Stimulated activated naive CD8-positive, alpha-beta T cell treated with anti-CD3 and anti-CD28 coated beads, Interleukin-15, Interleukin-2, amounts not matched to agents 100 ng/mL and 50 ng/mL, for 24 hours (primary cell): ENCODE measurements at regions not wholly inside any gene's neighbourhood (a gene's known extent, or its start where the extent isn't known, plus 50 kb on each side); places are given as distances from the start of the nearest gene placed in this dataset.

ENCODE experiments used
- H3K27ac Mint-ChIP-seq: one replicate; pipeline ENCODE4 v1.8.0; 2021; ENCODE audit warnings: mild to moderate bottlenecking, mixed read lengths
- H3K27me3 Mint-ChIP-seq: one replicate; pipeline ENCODE4 v1.8.0; 2021; ENCODE audit warnings: mixed read lengths
- H3K36me3 Mint-ChIP-seq: one replicate; pipeline ENCODE4 v1.8.0; 2021; ENCODE audit warnings: low read depth, mixed read lengths
- H3K4me1 Mint-ChIP-seq: one replicate; pipeline ENCODE4 v1.8.0; 2021; ENCODE audit warnings: low read depth, mixed read lengths
- H3K4me3 Mint-ChIP-seq: one replicate; pipeline ENCODE4 v1.8.0; 2021; ENCODE audit warnings: mild to moderate bottlenecking, mixed read lengths
- H3K9me3 Mint-ChIP-seq: one replicate; pipeline ENCODE4 v1.8.0; 2021; ENCODE audit warnings: mixed read lengths

- Mint-ChIP-seq H3K36me3 (no peaks in the 10 kb centered on the region), H3K9me3 (no peaks in the 10 kb centered on the region), H3K4me1 (no peaks in the 10 kb centered on the region), H3K4me3 (no peak overlapping the region), H3K27me3 (no peaks in the 10 kb centered on the region), H3K27ac (no peak overlapping the region)
These were observed 1469.7 kb downstream of the BRD1 start for GRCh38 chr22:48357961-48358360.

GRCh38 chr22:48357196-48357595 lies 1470.5 kb downstream of the BRD1 start:
- Mint-ChIP-seq H3K27ac (no peak overlapping the region), H3K9me3 (no peaks in the 10 kb centered on the region), H3K36me3 (no peaks in the 10 kb centered on the region), H3K4me3 (no peak overlapping the region), H3K4me1 (no peaks in the 10 kb centered on the region), H3K27me3 (no peaks in the 10 kb centered on the region)

DNA sequence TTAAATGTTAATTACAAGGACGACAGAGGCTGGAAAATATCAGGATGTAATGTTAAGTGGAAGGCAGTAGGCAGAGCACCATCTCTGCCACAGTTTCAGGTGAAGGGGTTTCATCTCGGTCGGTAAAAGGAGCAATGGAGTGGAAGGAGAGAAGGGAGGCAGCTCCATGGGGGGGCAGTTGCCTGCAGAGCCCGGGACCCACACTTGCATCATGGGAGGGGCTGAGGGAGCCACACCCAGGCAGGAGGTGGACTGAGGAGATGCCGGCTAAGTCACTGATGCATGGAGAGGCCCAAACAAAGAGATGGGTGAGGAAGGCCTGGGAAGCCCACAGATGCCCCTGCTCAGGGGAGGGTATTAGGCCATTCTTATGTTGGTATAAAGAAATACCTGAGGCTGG lies 1470.9 kb downstream of the BRD1 start:
- no peak overlapping the region for H3K4me3 Mint-ChIP-seq
- H3K4me1 Mint-ChIP-seq: no peaks in the 10 kb centered on the region

GRCh38 chr22:48354096-48354495 lies 1473.6 kb downstream of the BRD1 start:
- Mint-ChIP-seq H3K27me3 (no peaks in the 10 kb centered on the region), H3K36me3 (no peaks in the 10 kb centered on the region), H3K4me3 (no peak overlapping the region), H3K9me3 (no peaks in the 10 kb centered on the region), H3K27ac (no peak overlapping the region), H3K4me1 (no peaks in the 10 kb centered on the region)

More for the DNA sequence above, 1470.9 kb downstream of the BRD1 start:
- Mint-ChIP-seq H3K36me3 (no peaks in the 10 kb centered on the region), H3K9me3 (no peaks in the 10 kb centered on the region), H3K27me3 (no peaks in the 10 kb centered on the region), H3K27ac (no peak overlapping the region)

GRCh38 chr22:48353116-48353947 lies 1474.3 kb downstream of the BRD1 start:
- H3K4me1 Mint-ChIP-seq: no peaks in the 10 kb centered on the region

DNA sequence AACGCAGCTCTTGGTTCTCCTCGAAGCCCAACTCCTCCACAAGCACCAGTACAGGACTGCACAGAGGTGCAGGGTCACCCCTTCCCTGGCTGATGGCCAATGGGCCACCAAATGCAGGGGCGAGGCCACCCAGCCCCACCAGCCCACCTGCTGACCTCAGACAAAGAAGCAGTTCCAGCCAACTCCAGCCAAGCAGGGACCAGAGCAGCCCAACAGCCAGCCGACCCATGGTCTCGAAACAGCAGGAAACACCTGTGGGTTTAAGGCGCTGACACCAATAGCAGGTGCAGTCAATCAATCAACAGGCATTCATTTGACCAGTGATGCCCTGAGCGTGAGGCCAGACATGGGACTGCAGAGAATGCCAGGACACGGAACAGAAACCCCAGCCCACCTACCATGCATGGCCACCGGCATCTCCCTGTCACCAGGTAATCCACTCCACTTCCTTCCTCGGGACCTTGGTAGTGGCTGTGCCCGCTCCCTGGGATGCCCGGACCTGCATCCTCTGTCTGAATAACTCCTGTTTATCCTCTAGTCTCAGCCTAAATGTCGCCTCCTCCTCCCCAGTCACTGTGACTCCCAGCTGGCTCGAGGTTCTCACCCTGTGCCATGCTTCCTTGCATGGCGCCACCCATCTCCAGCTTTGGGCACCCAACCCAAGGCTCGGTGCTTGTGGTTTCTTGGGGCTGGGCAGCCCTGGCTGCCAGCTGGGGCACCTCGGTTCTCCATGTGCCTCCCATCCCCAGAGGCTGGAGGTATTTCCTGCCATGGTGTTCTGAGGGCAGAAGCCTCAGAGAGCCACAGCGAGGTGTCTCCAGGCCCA lies 1475.4 kb downstream of the BRD1 start:
- H3K4me1 Mint-ChIP-seq: no peaks in the 10 kb centered on the region
- no peak overlapping the region for H3K4me3 Mint-ChIP-seq
- no peaks in the 10 kb centered on the region for H3K36me3 Mint-ChIP-seq
- no peaks in the 10 kb centered on the region for H3K27me3 Mint-ChIP-seq
- no peaks in the 10 kb centered on the region for H3K9me3 Mint-ChIP-seq
- no peak overlapping the region for H3K27ac Mint-ChIP-seq

More at GRCh38 chr22:48353116-48353947, 1474.3 kb downstream of the BRD1 start:
- no peak overlapping the region for H3K27ac Mint-ChIP-seq
- H3K27me3 Mint-ChIP-seq: no peaks in the 10 kb centered on the region
- H3K36me3 Mint-ChIP-seq: no peaks in the 10 kb centered on the region
- H3K9me3 Mint-ChIP-seq: no peaks in the 10 kb centered on the region
- no peak overlapping the region for H3K4me3 Mint-ChIP-seq

DNA sequence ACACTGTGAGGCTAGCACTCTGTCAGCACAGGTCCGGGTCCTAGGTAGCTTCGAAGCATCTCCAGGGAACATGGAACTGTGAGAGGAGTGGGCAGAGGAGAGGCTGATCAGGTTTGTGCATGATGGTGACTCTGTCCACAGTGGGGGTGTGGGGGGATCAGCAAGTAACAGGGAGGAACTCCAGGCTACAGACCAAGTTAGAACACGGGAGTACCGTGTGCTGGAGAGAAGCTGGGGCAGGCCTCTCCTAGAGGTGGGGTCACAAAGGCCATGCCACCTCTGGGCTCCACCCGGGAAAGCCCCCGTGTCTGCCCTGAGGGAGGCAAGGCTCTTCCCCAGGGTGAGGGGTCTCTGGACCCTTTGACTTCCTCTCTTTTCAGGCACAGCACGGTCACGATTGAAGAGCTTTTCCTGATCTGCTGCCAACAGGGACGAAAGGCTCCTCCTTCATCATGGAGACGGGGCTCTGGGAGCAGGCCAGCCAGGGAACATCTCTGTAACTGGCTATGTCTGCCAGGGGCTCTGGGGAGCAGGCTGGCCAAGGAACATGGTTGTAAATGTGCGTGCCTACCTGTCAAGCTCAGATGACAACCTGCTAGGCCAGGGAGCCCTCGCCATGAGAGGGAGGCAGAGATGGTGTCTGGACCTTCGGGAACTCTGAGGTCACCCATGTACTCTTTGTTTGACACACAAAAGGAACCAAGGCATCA lies 1476.1 kb downstream of the BRD1 start:
- Mint-ChIP-seq H3K27me3 (no peaks in the 10 kb centered on the region), H3K36me3 (no peaks in the 10 kb centered on the region), H3K9me3 (no peaks in the 10 kb centered on the region), H3K27ac (no peak overlapping the region), H3K4me3 (no peak overlapping the region), H3K4me1 (no peaks in the 10 kb centered on the region)

DNA sequence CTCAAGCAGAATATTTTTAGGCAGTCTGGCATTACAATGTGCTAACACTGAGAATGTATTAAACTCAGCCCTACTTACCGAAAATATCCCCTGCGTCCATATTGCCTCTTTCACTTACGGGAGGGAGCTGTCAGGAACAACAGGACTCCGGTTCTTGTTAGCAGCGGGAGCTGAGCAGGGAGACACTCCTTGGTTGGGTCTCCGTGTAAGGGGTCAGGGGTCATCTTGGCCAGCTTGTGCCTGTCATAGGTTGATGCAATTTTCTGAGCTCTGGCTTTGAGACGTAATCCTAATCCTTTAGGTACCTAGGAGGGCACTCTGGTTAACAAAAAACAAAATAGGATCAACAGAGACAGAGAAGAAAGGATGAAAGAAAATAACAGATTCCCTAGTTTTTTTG lies 1477.2 kb downstream of the BRD1 start:
- Mint-ChIP-seq H3K36me3 (no peaks in the 10 kb centered on the region), H3K27me3 (no peaks in the 10 kb centered on the region), H3K9me3 (no peaks in the 10 kb centered on the region), H3K27ac (no peak overlapping the region), H3K4me3 (no peak overlapping the region), H3K4me1 (no peaks in the 10 kb centered on the region)

GRCh38 chr22:48348855-48349254 lies 1478.8 kb downstream of the BRD1 start:
- no peaks in the 10 kb centered on the region for H3K36me3 Mint-ChIP-seq
- H3K27ac Mint-ChIP-seq: no peak overlapping the region
- H3K4me3 Mint-ChIP-seq: no peak overlapping the region
- H3K4me1 Mint-ChIP-seq: no peaks in the 10 kb centered on the region
- no peaks in the 10 kb centered on the region for H3K27me3 Mint-ChIP-seq
- H3K9me3 Mint-ChIP-seq: no peaks in the 10 kb centered on the region

DNA sequence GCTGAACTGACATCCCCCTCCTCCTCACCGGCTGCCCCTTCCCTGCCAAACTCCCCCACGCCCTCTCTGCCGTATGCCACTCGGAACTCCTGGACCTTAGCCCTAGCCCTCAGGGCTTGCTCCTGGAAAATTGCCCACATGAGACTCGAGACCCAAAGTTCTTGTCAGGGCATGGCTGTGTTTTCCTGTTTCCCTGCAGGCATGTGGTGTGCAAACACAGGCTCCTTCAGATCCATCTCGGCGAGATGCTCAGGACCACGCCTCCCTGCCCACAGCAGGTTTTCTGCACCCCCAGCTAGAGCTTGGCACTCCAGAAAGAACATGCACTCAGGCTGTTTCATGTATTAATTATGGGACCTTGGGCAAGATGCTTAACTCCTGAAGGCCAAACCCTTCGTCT lies 1480.4 kb downstream of the BRD1 start:
- no peaks in the 10 kb centered on the region for H3K27me3 Mint-ChIP-seq
- H3K9me3 Mint-ChIP-seq: no peaks in the 10 kb centered on the region
- no peak overlapping the region for H3K4me3 Mint-ChIP-seq
- H3K36me3 Mint-ChIP-seq: no peaks in the 10 kb centered on the region
- H3K27ac Mint-ChIP-seq: no peak overlapping the region
- H3K4me1 Mint-ChIP-seq: no peaks in the 10 kb centered on the region

DNA sequence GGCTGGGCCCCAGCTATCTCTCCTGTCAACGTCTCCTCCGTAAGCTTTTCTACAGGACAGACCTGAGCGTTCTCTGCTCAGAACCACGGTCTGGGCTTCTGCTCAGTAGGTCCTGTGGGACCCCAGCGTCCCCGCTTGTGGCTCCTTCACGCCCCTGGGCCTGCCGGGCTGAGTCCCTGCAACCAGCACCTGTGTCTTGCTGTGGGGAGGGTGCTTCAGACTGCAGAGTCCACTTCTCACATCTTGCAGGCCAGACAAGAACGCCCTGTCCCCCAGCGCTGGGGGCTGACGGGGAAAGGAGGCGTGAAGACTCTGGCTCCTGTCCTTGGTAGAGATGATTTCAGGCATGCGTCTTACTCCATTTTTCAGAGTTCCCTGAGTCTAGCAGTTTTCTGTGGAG lies 1480.8 kb downstream of the BRD1 start:
- no peaks in the 10 kb centered on the region for H3K4me1 Mint-ChIP-seq
- no peak overlapping the region for H3K27ac Mint-ChIP-seq
- H3K36me3 Mint-ChIP-seq: no peaks in the 10 kb centered on the region
- H3K4me3 Mint-ChIP-seq: no peak overlapping the region
- no peaks in the 10 kb centered on the region for H3K27me3 Mint-ChIP-seq
- no peaks in the 10 kb centered on the region for H3K9me3 Mint-ChIP-seq

DNA sequence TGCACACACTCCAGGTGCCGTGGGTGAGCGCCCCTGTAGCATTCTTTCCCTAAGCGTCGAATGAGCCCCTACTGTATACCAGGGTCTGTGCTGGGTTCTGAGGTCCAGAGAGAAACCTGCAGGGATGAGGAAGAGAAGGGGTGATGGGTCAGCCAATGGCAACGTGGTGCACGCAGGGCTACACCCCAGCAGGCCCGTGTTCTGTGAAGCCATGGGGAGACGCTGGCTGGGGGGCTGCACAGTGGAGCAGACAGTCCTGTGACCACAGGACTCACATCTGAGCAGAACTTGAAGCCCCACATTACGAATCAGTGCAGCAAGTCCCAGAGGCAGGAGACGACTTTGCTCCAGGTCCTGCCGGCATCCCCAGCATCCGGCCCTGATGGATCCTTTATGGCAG lies 1481.4 kb downstream of the BRD1 start:
- H3K36me3 Mint-ChIP-seq: no peaks in the 10 kb centered on the region
- H3K27me3 Mint-ChIP-seq: no peaks in the 10 kb centered on the region
- H3K4me1 Mint-ChIP-seq: no peaks in the 10 kb centered on the region
- no peak overlapping the region for H3K27ac Mint-ChIP-seq
- no peaks in the 10 kb centered on the region for H3K9me3 Mint-ChIP-seq
- no peak overlapping the region for H3K4me3 Mint-ChIP-seq

GRCh38 chr22:48345631-48346030 lies 1482.0 kb downstream of the BRD1 start:
- Mint-ChIP-seq H3K27ac (no peak overlapping the region), H3K9me3 (no peaks in the 10 kb centered on the region), H3K36me3 (no peaks in the 10 kb centered on the region), H3K27me3 (no peaks in the 10 kb centered on the region), H3K4me1 (no peaks in the 10 kb centered on the region), H3K4me3 (no peak overlapping the region)

DNA sequence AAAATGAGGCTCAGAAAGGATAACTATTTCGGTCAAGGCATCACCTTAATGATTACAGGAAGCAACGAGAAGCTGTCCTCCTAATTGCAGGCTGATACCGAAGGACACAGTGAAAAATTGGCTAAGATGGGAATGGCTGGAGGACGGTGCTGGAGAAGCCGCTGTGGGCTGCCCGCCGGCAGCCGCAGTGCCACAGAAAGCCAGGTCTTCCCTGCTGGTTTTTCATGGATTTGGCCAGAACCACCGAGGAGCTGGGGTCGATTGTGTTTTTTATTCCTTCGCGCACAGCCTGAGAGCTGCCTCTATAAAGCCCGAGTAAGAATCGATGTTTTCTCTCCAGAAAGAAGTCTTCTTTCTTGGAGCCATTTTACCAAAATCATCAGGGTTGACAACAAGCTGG lies 1484.2 kb downstream of the BRD1 start:
- H3K27ac Mint-ChIP-seq: no peak overlapping the region
- H3K36me3 Mint-ChIP-seq: no peaks in the 10 kb centered on the region
- no peak overlapping the region for H3K4me3 Mint-ChIP-seq
- no peaks in the 10 kb centered on the region for H3K4me1 Mint-ChIP-seq
- H3K9me3 Mint-ChIP-seq: no peaks in the 10 kb centered on the region
- H3K27me3 Mint-ChIP-seq: no peaks in the 10 kb centered on the region

DNA sequence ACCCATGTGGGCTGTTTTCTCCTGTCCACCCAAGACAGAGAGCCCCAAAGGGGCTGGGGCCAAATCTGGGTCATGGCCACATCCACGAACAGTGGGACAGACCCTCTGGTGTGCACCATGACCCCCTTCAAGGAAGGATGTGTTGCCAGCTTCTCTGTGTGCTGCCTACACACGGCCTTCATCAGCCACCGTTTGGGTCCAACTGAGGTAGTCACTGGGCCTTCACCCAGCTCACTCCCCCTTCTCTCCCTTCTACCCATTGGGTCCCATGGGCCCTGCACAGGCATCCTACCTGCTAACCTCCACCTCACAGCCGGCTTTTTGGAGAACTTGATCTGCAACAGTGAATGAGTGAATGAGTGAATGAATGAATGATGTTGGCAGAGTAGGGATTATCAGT lies 1484.9 kb downstream of the BRD1 start:
- no peaks in the 10 kb centered on the region for H3K4me1 Mint-ChIP-seq
- no peak overlapping the region for H3K4me3 Mint-ChIP-seq
- H3K27ac Mint-ChIP-seq: no peak overlapping the region
- peaks cover 4% of the 10 kb centered on the region for H3K27me3 Mint-ChIP-seq
- no peaks in the 10 kb centered on the region for H3K36me3 Mint-ChIP-seq
- no peaks in the 10 kb centered on the region for H3K9me3 Mint-ChIP-seq
